ENCODE measurements at regions not wholly inside any gene's neighbourhood (a gene's known extent, or its start where the extent isn't known, plus 50 kb on each side); places are given as distances from the start of the nearest gene placed in this dataset.

- Histone ChIP-seq H2AFZ (ENCODE audit: low read length) (no peak overlapping the region), H3K36me3 (replicated peaks in 1 of 2; ENCODE audit: control insufficient read depth in 2 of 2, insufficient read depth in 2 of 2, low read length in 2 of 2) (no peaks in the 10 kb centered on the region), H2BK120ac (ENCODE audit: low read depth, low read length) (no peak overlapping the region), H3K9me3 (replicated peaks in 1 of 2; ENCODE audit: control insufficient read depth in 2 of 2, insufficient read depth in 1 of 2, low read depth in 1 of 2, low read length in 2 of 2) (no peaks in the 10 kb centered on the region), H3K14ac (ENCODE audit: low read length) (no peak overlapping the region), H4K91ac (ENCODE audit: low read depth, low read length, poor library complexity) (no peak overlapping the region), H3K27me3 (ENCODE audit: control insufficient read depth in 3 of 3, insufficient read depth in 3 of 3, low read depth in 1 of 3, low read length in 3 of 3) (peaks cover 0 to 6% (median 0%) of the 10 kb centered on the region in 3 experiments), H3K79me1 (ENCODE audit: low read depth, low read length) (no peaks in the 10 kb centered on the region), H3K4me2 (ENCODE audit: insufficient read depth, low read length, poor library complexity, severe bottlenecking) (no peak overlapping the region), H2AK5ac (ENCODE audit: low read depth, low read length) (no peak overlapping the region), H3K27ac (replicated peaks; ENCODE audit: low read length) (no peak overlapping the region), H2BK5ac (ENCODE audit: low read length) (no peak overlapping the region), H4K8ac (ENCODE audit: low read depth, low read length) (no peak overlapping the region), H3K4me1 (ENCODE audit: control insufficient read depth in 2 of 2, insufficient read depth in 1 of 2, low read depth in 1 of 2, low read length in 2 of 2) (no peaks in the 10 kb centered on the region), H3K9ac (ENCODE audit: low read depth, low read length, poor library complexity) (no peak overlapping the region), H3K4me3 (ENCODE audit: low read length in 2 of 2) (no peak overlapping the region), H3K23ac (ENCODE audit: low read depth, low read length, poor library complexity) (no peak overlapping the region), H2BK15ac (ENCODE audit: low read length) (no peak overlapping the region), H2BK12ac (ENCODE audit: low read length) (no peak overlapping the region), H3K18ac (ENCODE audit: low read length) (no peak overlapping the region), H3K4ac (ENCODE audit: low read length) (no peak overlapping the region)
- no peak for DNase-seq (ENCODE audit: low spot score)
- WGBS, 2 donors (ENCODE audit: extremely low coverage in 2 of 2, insufficient read length in 2 of 2, insufficient replicate concordance in 1 of 2), result no CpG with 5 or more reads among the region's 9 CpGs
Observed at GRCh38 chr14:89085737-89086382, 261.4 kb downstream of the TTC8 start.

- H2BK5ac ChIP-seq (ENCODE audit: low read length), result no peak overlapping the region
- no peaks in the 10 kb centered on the region for H3K9me3 ChIP-seq (replicated peaks in 1 of 2; ENCODE audit: control insufficient read depth in 2 of 2, insufficient read depth in 1 of 2, low read depth in 1 of 2, low read length in 2 of 2)
- H3K27me3 ChIP-seq (ENCODE audit: control insufficient read depth in 3 of 3, insufficient read depth in 3 of 3, low read depth in 1 of 3, low read length in 3 of 3), result peaks cover 0 to 6% (median 0%) of the 10 kb centered on the region in 3 experiments
- no peak overlapping the region for H2AFZ ChIP-seq (ENCODE audit: low read length)
- H2AK5ac ChIP-seq (ENCODE audit: low read depth, low read length), result no peak overlapping the region
- no peak overlapping the region for H3K18ac ChIP-seq (ENCODE audit: low read length)
- no peak overlapping the region for H3K9ac ChIP-seq (ENCODE audit: low read depth, low read length, poor library complexity)
- H4K8ac ChIP-seq (ENCODE audit: low read depth, low read length), result no peak overlapping the region
- no peak for DNase-seq (ENCODE audit: low spot score)
- H2BK12ac ChIP-seq (ENCODE audit: low read length), result no peak overlapping the region
- H3K4me3 ChIP-seq (ENCODE audit: low read length in 2 of 2), result no peak overlapping the region
- H3K36me3 ChIP-seq (replicated peaks in 1 of 2; ENCODE audit: control insufficient read depth in 2 of 2, insufficient read depth in 2 of 2, low read length in 2 of 2), result no peaks in the 10 kb centered on the region
- no peak overlapping the region for H2BK15ac ChIP-seq (ENCODE audit: low read length)
- no peak overlapping the region for H2BK120ac ChIP-seq (ENCODE audit: low read depth, low read length)
- no peak overlapping the region for H3K23ac ChIP-seq (ENCODE audit: low read depth, low read length, poor library complexity)
- H3K14ac ChIP-seq (ENCODE audit: low read length), result no peak overlapping the region
- H3K79me1 ChIP-seq (ENCODE audit: low read depth, low read length), result no peaks in the 10 kb centered on the region
- no CpG with 5 or more reads among the region's 3 CpGs for WGBS, 2 donors (ENCODE audit: extremely low coverage in 2 of 2, insufficient read length in 2 of 2, insufficient replicate concordance in 1 of 2)
- H3K4me2 ChIP-seq (ENCODE audit: insufficient read depth, low read length, poor library complexity, severe bottlenecking), result no peak overlapping the region
- H3K4me1 ChIP-seq (ENCODE audit: control insufficient read depth in 2 of 2, insufficient read depth in 1 of 2, low read depth in 1 of 2, low read length in 2 of 2), result no peaks in the 10 kb centered on the region
- no peak overlapping the region for H3K4ac ChIP-seq (ENCODE audit: low read length)
- H4K91ac ChIP-seq (ENCODE audit: low read depth, low read length, poor library complexity), result no peak overlapping the region
- no peak overlapping the region for H3K27ac ChIP-seq (replicated peaks; ENCODE audit: low read length)
Observed at GRCh38 chr14:89088530-89088929, 264.1 kb downstream of the TTC8 start.

- H3K4ac ChIP-seq (ENCODE audit: low read length), result no peak overlapping the region
- no peak for DNase-seq (ENCODE audit: low spot score)
- H2BK12ac ChIP-seq (ENCODE audit: low read length), result no peak overlapping the region
- H2AFZ ChIP-seq (ENCODE audit: low read length), result no peak overlapping the region
- no peaks in the 10 kb centered on the region for H3K9me3 ChIP-seq (replicated peaks in 1 of 2; ENCODE audit: control insufficient read depth in 2 of 2, insufficient read depth in 1 of 2, low read depth in 1 of 2, low read length in 2 of 2)
- no peak overlapping the region for H3K18ac ChIP-seq (ENCODE audit: low read length)
- no peak overlapping the region for H4K8ac ChIP-seq (ENCODE audit: low read depth, low read length)
- no peak overlapping the region for H2BK15ac ChIP-seq (ENCODE audit: low read length)
- H2BK120ac ChIP-seq (ENCODE audit: low read depth, low read length), result no peak overlapping the region
- peaks cover 0 to 6% (median 0%) of the 10 kb centered on the region in 3 experiments for H3K27me3 ChIP-seq (ENCODE audit: control insufficient read depth in 3 of 3, insufficient read depth in 3 of 3, low read depth in 1 of 3, low read length in 3 of 3)
- H2BK5ac ChIP-seq (ENCODE audit: low read length), result no peak overlapping the region
- no peak overlapping the region for H3K4me2 ChIP-seq (ENCODE audit: insufficient read depth, low read length, poor library complexity, severe bottlenecking)
- H3K23ac ChIP-seq (ENCODE audit: low read depth, low read length, poor library complexity), result no peak overlapping the region
- H3K14ac ChIP-seq (ENCODE audit: low read length), result no peak overlapping the region
- H3K4me3 ChIP-seq (ENCODE audit: low read length in 2 of 2), result no peak overlapping the region
- WGBS, 2 donors (ENCODE audit: extremely low coverage in 2 of 2, insufficient read length in 2 of 2, insufficient replicate concordance in 1 of 2), result no CpG with 5 or more reads among the region's 1 CpG
- no peaks in the 10 kb centered on the region for H3K79me1 ChIP-seq (ENCODE audit: low read depth, low read length)
- H3K4me1 ChIP-seq (ENCODE audit: control insufficient read depth in 2 of 2, insufficient read depth in 1 of 2, low read depth in 1 of 2, low read length in 2 of 2), result no peaks in the 10 kb centered on the region
- no peak overlapping the region for H4K91ac ChIP-seq (ENCODE audit: low read depth, low read length, poor library complexity)
- H3K9ac ChIP-seq (ENCODE audit: low read depth, low read length, poor library complexity), result no peak overlapping the region
- no peak overlapping the region for H3K27ac ChIP-seq (replicated peaks; ENCODE audit: low read length)
- no peaks in the 10 kb centered on the region for H3K36me3 ChIP-seq (replicated peaks in 1 of 2; ENCODE audit: control insufficient read depth in 2 of 2, insufficient read depth in 2 of 2, low read length in 2 of 2)
- H2AK5ac ChIP-seq (ENCODE audit: low read depth, low read length), result no peak overlapping the region
Observed at GRCh38 chr14:89089330-89089729, 264.9 kb downstream of the TTC8 start.

DNA sequence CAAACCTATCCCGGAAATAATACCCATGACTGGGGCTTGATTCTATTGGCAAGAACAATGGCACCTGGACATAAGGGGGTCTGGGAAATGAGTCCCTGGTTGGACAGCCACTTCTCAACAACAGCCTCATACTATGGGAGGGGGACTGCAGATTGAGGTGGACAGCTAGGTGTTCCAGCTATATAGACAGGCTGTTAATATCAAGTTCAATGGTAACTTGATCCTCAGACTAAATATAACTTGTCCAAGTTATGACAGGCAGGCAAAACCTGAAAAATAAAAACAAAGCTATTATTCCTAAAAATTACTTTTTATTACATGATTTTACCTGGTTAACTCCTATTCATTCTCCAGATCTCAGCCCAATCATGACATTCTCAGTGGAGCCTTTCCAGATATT lies 267.3 kb downstream of the TTC8 start:
- no peak overlapping the region for H2AK5ac ChIP-seq (ENCODE audit: low read depth, low read length)
- H3K18ac ChIP-seq (ENCODE audit: low read length), result no peak overlapping the region
- no peak for DNase-seq (ENCODE audit: low spot score)
- no peaks in the 10 kb centered on the region for H3K9me3 ChIP-seq (replicated peaks in 1 of 2; ENCODE audit: control insufficient read depth in 2 of 2, insufficient read depth in 1 of 2, low read depth in 1 of 2, low read length in 2 of 2)
- no peak overlapping the region for H3K14ac ChIP-seq (ENCODE audit: low read length)
- no peaks in the 10 kb centered on the region for H3K79me1 ChIP-seq (ENCODE audit: low read depth, low read length)
- H3K23ac ChIP-seq (ENCODE audit: low read depth, low read length, poor library complexity), result no peak overlapping the region
- H4K91ac ChIP-seq (ENCODE audit: low read depth, low read length, poor library complexity), result no peak overlapping the region
- H2AFZ ChIP-seq (ENCODE audit: low read length), result no peak overlapping the region
- H3K36me3 ChIP-seq (replicated peaks in 1 of 2; ENCODE audit: control insufficient read depth in 2 of 2, insufficient read depth in 2 of 2, low read length in 2 of 2), result no peaks in the 10 kb centered on the region
- H2BK120ac ChIP-seq (ENCODE audit: low read depth, low read length), result no peak overlapping the region
- no CpG with 5 or more reads among the region's 1 CpG for WGBS, 2 donors (ENCODE audit: extremely low coverage in 2 of 2, insufficient read length in 2 of 2, insufficient replicate concordance in 1 of 2)
- no peak overlapping the region for H3K9ac ChIP-seq (ENCODE audit: low read depth, low read length, poor library complexity)
- no peak overlapping the region for H2BK12ac ChIP-seq (ENCODE audit: low read length)
- no peak overlapping the region for H2BK15ac ChIP-seq (ENCODE audit: low read length)
- peaks cover 0 to 2% (median 0%) of the 10 kb centered on the region in 3 experiments for H3K27me3 ChIP-seq (ENCODE audit: control insufficient read depth in 3 of 3, insufficient read depth in 3 of 3, low read depth in 1 of 3, low read length in 3 of 3)
- H3K4me3 ChIP-seq (ENCODE audit: low read length in 2 of 2), result no peak overlapping the region
- no peak overlapping the region for H3K4ac ChIP-seq (ENCODE audit: low read length)
- no peak overlapping the region for H3K4me2 ChIP-seq (ENCODE audit: insufficient read depth, low read length, poor library complexity, severe bottlenecking)
- H4K8ac ChIP-seq (ENCODE audit: low read depth, low read length), result no peak overlapping the region
- H3K4me1 ChIP-seq (ENCODE audit: control insufficient read depth in 2 of 2, insufficient read depth in 1 of 2, low read depth in 1 of 2, low read length in 2 of 2), result no peaks in the 10 kb centered on the region
- H2BK5ac ChIP-seq (ENCODE audit: low read length), result no peak overlapping the region
- no peak overlapping the region for H3K27ac ChIP-seq (replicated peaks; ENCODE audit: low read length)

All from neuronal stem cell (in vitro differentiated cells).